OCI-LY7 (cell line): ENCODE measurements at regions not wholly inside any gene's neighbourhood (a gene's known extent, or its start where the extent isn't known, plus 50 kb on each side); places are given as distances from the start of the nearest gene placed in this dataset.

Experiments used
- BruUV-seq: library from RNA; stranded (reverse); fragments of 400-500 nt; replicated peaks from 2 replicates; lab custom pipeline; 2021; lab: Mats Ljungman, UMichigan
- CTCF ChIA-PET: fragments of 300-600 bp; sonication (Branson Sonifier 250); formaldehyde crosslinking; loops from one replicate; lab custom pipeline; 2022; ENCODE audit warnings: antibody characterized with exemption; ENCODE audit not compliant: unreplicated experiment; lab: Charles Lee
- POLR2A ChIA-PET: fragments of 300-600 bp; sonication (Branson Sonifier 250); formaldehyde crosslinking; loops from one replicate; lab custom pipeline; 2022; ENCODE audit warnings: antibody characterized with exemption; lab: Charles Lee
- DNase-seq: peaks from one replicate; pipeline ENCODE4 v3.0.0-alpha.2; 2015; ENCODE audit warnings: low spot score
- H2AFZ ChIP-seq: fragments of 200-600 bp; sonication (generic), shearing (Covaris generic); 2 replicates; pipeline ENCODE4 v1.6.1; 2014; ENCODE audit warnings: mild to moderate bottlenecking, antibody characterized with exemption, low read length, moderate library complexity
- H3K27ac ChIP-seq: fragments of 200-600 bp; sonication (generic); 2 replicates; pipeline ENCODE4 v1.5.1; 2014; ENCODE audit warnings: mixed run types, low read depth, mild to moderate bottlenecking, moderate library complexity, low read length, inconsistent platforms; ENCODE audit not compliant: poor library complexity, severe bottlenecking
- H3K36me3 ChIP-seq: fragments of 200-600 bp; sonication (generic); 2 replicates; pipeline ENCODE4 v1.6.1; 2014; ENCODE audit warnings: mild to moderate bottlenecking, antibody characterized with exemption, low read length, moderate library complexity, mixed read lengths; ENCODE audit not compliant: insufficient read depth
- H3K4me1 ChIP-seq: fragments of 200-600 bp; sonication (generic); 2 replicates; pipeline ENCODE4 v1.5.1; 2014; ENCODE audit warnings: mild to moderate bottlenecking, low read length; ENCODE audit not compliant: insufficient read depth, poor library complexity, severe bottlenecking
- H3K4me2 ChIP-seq: fragments of 200-600 bp; sonication (generic); 2 replicates; pipeline ENCODE4 v1.6.1; 2014; ENCODE audit warnings: mild to moderate bottlenecking, low read length
- H3K4me3 ChIP-seq: fragments of 200-600 bp; sonication (generic); 2 replicates; pipeline ENCODE4 v1.5.1; 2014; ENCODE audit warnings: mild to moderate bottlenecking, low read depth, low read length; ENCODE audit not compliant: poor library complexity, severe bottlenecking
- H3K79me2 ChIP-seq: fragments of 200-600 bp; sonication (generic); 2 replicates; pipeline ENCODE4 v1.6.1; 2016; ENCODE audit warnings: low read depth, mild to moderate bottlenecking, low read length, moderate library complexity, mixed read lengths; ENCODE audit not compliant: insufficient read depth
- H3K9me2 ChIP-seq: fragments of 200-600 bp; sonication (generic); 2 replicates; pipeline ENCODE4 v1.6.1; 2016; ENCODE audit warnings: mild to moderate bottlenecking, low read length, mixed read lengths; ENCODE audit not compliant: insufficient read depth
- H3K9me3 ChIP-seq: fragments of 200-600 bp; sonication (generic); 2 replicates; pipeline ENCODE4 v1.6.1; 2014; ENCODE audit warnings: mild to moderate bottlenecking, mixed run types, low read length, mixed read lengths
- H4K20me1 ChIP-seq: fragments of 200-600 bp; sonication (generic); 2 replicates; pipeline ENCODE4 v1.6.1; 2014; ENCODE audit warnings: mild to moderate bottlenecking, antibody characterized with exemption, low read length, moderate library complexity, mixed read lengths; ENCODE audit not compliant: insufficient read depth
- CTCF ChIP-seq: fragments of 200-600 bp; sonication (generic); conservative IDR thresholded peaks from 2 replicates; pipeline ENCODE4 v1.5.1; 2014; ENCODE audit warnings: mild to moderate bottlenecking, antibody characterized with exemption, low read length, moderate library complexity, mixed read lengths
- EZH2phosphoT487 ChIP-seq: fragments of 200-600 bp; sonication (generic); IDR thresholded peaks from 2 replicates; pipeline ENCODE4 v1.6.1; 2018; ENCODE audit warnings: low read depth, borderline replicate concordance, mild to moderate bottlenecking, mixed run types, antibody characterized with exemption, low read length, moderate library complexity, mixed read lengths
- intact Hi-C: fragments of 100-400 bp; cut with micrococcal nuclease; formaldehyde crosslinking; loops from one replicate; pipeline ENCODE4 v1.10.0; 2022; ENCODE audit not compliant: unreplicated experiment

- BruUV-seq = no TSS peak
- Histone ChIP-seq H3K27ac (no peak overlapping the region), H3K36me3 (no peaks in the 10 kb centered on the region), H3K9me2 (no peaks in the 10 kb centered on the region), H2AFZ (no peak overlapping the region), H3K4me3 (no peak overlapping the region), H3K79me2 (no peaks in the 10 kb centered on the region), H3K4me1 (no peaks in the 10 kb centered on the region), H4K20me1 (no peaks in the 10 kb centered on the region), H3K4me2 (no peak overlapping the region), H3K9me3 (no peaks in the 10 kb centered on the region)
- intact Hi-C loops = no loop called here
- CTCF ChIA-PET = no interaction called here
- POLR2A ChIA-PET = no interaction called here
- TF ChIP-seq EZH2phosphoT487 = no peak
- no peak for TF ChIP-seq CTCF
- DNase-seq = no peak
Observed at GRCh38 chr4:159981469-159981856, 878.6 kb downstream of the RAPGEF2 start.

GRCh38 chr4:159983082-159983481, 880.2 kb downstream of the RAPGEF2 start:
- no peak for DNase-seq
- Histone ChIP-seq H3K4me3 (no peak overlapping the region), H3K36me3 (no peaks in the 10 kb centered on the region), H3K27ac (no peak overlapping the region), H3K4me1 (no peaks in the 10 kb centered on the region), H4K20me1 (no peaks in the 10 kb centered on the region), H3K9me2 (no peaks in the 10 kb centered on the region), H3K4me2 (no peak overlapping the region), H3K79me2 (no peaks in the 10 kb centered on the region), H3K9me3 (no peaks in the 10 kb centered on the region), H2AFZ (no peak overlapping the region)
- CTCF ChIA-PET = no interaction called here
- POLR2A ChIA-PET = no interaction called here
- TF ChIP-seq EZH2phosphoT487 (no peak), CTCF (no peak)
- intact Hi-C loops = no loop called here
- BruUV-seq = no TSS peak

GRCh38 chr4:160009656-160010493, 907.0 kb downstream of the RAPGEF2 start:
- no peak overlapping the region for H3K4me2 ChIP-seq
- H3K79me2 ChIP-seq = no peaks in the 10 kb centered on the region
- no peaks in the 10 kb centered on the region for H3K4me1 ChIP-seq
- H3K4me3 ChIP-seq = no peak overlapping the region
- no TSS peak for BruUV-seq
- DNase-seq = no peak
- no peak for TF ChIP-seq EZH2phosphoT487
- TF ChIP-seq CTCF = no peak
- ChIA-PET POLR2A (interaction anchor here (0.6 kb wide), 1 partner anchor 38 kb away, joined by 3 read pairs; no protein-coding TSS in a partner anchor), CTCF (no interaction called here)
- H2AFZ ChIP-seq = no peak overlapping the region
- H3K9me2 ChIP-seq = no peaks in the 10 kb centered on the region
- H3K27ac ChIP-seq = no peak overlapping the region
- H3K9me3 ChIP-seq = no peaks in the 10 kb centered on the region
- intact Hi-C loops = no loop called here
- H4K20me1 ChIP-seq = no peaks in the 10 kb centered on the region
- no peaks in the 10 kb centered on the region for H3K36me3 ChIP-seq
